ENCODE measurements at regions not wholly inside any gene's neighbourhood (a gene's known extent, or its start where the extent isn't known, plus 50 kb on each side); places are given as distances from the start of the nearest gene placed in this dataset.

- TF ChIP-seq, protein P1, sequence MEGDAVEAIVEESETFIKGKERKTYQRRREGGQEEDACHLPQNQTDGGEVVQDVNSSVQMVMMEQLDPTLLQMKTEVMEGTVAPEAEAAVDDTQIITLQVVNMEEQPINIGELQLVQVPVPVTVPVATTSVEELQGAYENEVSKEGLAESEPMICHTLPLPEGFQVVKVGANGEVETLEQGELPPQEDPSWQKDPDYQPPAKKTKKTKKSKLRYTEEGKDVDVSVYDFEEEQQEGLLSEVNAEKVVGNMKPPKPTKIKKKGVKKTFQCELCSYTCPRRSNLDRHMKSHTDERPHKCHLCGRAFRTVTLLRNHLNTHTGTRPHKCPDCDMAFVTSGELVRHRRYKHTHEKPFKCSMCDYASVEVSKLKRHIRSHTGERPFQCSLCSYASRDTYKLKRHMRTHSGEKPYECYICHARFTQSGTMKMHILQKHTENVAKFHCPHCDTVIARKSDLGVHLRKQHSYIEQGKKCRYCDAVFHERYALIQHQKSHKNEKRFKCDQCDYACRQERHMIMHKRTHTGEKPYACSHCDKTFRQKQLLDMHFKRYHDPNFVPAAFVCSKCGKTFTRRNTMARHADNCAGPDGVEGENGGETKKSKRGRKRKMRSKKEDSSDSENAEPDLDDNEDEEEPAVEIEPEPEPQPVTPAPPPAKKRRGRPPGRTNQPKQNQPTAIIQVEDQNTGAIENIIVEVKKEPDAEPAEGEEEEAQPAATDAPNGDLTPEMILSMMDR (IDR thresholded peaks at IDR 0.05; ENCODE audit: control insufficient read depth, extremely low read depth, insufficient read depth), result no peak
- no peak overlapping the region for H3K4me3 ChIP-seq (ENCODE audit: low read depth, low read length)
- DNase-seq (ENCODE audit: low read depth), result no peak
These were observed 220.4 kb upstream of the ZP4 start for GRCh38 chr1:238111081-238111480.

- no peak overlapping the region for H3K4me3 ChIP-seq (ENCODE audit: low read depth, low read length)
- TF ChIP-seq, protein P1 (IDR thresholded peaks at IDR 0.05; ENCODE audit: control insufficient read depth, extremely low read depth, insufficient read depth), result no peak
These were observed 217.7 kb upstream of the ZP4 start for GRCh38 chr1:238108417-238108816.

GRCh38 chr1:238107322-238107721, 216.6 kb upstream of the ZP4 start:
- no peak overlapping the region for H3K4me3 ChIP-seq (ENCODE audit: low read depth, low read length)
- TF ChIP-seq, protein P1 (IDR thresholded peaks at IDR 0.05; ENCODE audit: control insufficient read depth, extremely low read depth, insufficient read depth), result no peak
- DNase-seq (ENCODE audit: low read depth), result no peak

More at GRCh38 chr1:238108417-238108816, 217.7 kb upstream of the ZP4 start:
- no peak for DNase-seq (ENCODE audit: low read depth)

DNA sequence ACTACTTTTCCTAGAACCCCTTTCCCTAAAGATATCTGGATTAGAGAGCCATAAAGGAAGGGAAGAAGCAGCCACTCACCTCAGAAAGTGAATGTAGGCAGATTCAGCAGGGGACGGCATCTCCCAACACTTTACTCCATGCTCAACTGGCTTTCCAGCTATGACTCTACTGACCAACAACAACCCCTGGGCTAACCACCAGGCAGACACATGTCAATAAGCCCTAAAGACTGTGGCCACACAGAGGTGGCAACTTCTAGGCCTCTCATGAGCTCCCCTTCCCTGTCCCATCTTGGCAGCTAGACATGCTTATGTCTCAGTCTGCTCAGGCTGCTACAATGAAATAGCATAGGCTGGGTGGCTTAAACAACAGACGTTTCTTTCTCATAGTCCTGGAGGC, 214.0 kb upstream of the ZP4 start:
- no peak overlapping the region for H3K4me3 ChIP-seq (ENCODE audit: low read depth, low read length)
- no peak for DNase-seq (ENCODE audit: low read depth)
- TF ChIP-seq, protein P1 (IDR thresholded peaks at IDR 0.05; ENCODE audit: control insufficient read depth, extremely low read depth, insufficient read depth), result no peak

DNA sequence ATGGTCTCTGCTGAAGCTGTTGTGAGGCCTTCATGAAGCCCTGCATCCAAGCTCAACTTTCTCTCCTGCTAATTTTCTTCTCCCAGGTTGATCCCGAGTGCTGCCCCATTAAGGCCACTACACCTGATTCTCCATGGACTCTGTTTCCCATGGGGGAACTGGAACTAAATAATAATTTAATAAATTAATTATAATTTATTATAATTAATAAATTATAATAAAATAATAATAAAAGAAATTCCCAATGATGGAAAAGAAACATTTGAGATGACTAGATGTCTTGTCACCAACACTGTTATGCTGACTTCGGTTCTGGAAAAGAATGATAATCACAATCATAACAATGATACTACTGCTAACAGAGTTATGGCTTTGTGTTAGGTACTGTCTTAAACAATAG, 211.2 kb upstream of the ZP4 start:
- TF ChIP-seq, protein P1 (IDR thresholded peaks at IDR 0.05; ENCODE audit: control insufficient read depth, extremely low read depth, insufficient read depth), result no peak
- no peak for DNase-seq (ENCODE audit: low read depth)
- no peak overlapping the region for H3K4me3 ChIP-seq (ENCODE audit: low read depth, low read length)

DNA sequence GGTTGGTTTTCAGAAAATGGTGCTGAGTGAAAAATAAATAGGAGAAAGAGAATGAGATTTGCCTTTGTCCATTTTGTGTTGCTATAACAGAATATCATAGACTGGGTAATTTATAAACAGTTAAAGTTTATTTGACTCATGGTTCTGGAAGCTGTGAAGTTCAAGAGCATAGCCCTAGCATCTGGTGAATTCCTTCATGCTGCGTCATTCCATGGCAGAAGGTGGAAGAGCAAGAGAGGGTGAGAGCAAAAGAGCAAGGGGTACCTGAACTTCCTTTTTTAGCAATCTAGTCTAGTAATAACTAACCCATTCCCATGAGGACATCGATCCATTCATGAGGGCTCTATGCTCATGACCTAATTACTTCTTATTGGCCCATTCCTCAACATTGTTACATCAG, 209.1 kb upstream of the ZP4 start:
- no peak overlapping the region for H3K4me3 ChIP-seq (ENCODE audit: low read depth, low read length)
- TF ChIP-seq, protein P1 (IDR thresholded peaks at IDR 0.05; ENCODE audit: control insufficient read depth, extremely low read depth, insufficient read depth), result no peak
- DNase-seq (ENCODE audit: low read depth), result no peak

GRCh38 chr1:238089615-238090014, 198.9 kb upstream of the ZP4 start:
- no peak for DNase-seq (ENCODE audit: low read depth)
- TF ChIP-seq, protein P1 (IDR thresholded peaks at IDR 0.05; ENCODE audit: control insufficient read depth, extremely low read depth, insufficient read depth), result no peak
- H3K4me3 ChIP-seq (ENCODE audit: low read depth, low read length), result no peak overlapping the region
